Endothelial cell of umbilical vein (primary cell): ENCODE measurements at regions not wholly inside any gene's neighbourhood (a gene's known extent, or its start where the extent isn't known, plus 50 kb on each side); places are given as distances from the start of the nearest gene placed in this dataset.

Source experiments
- EZH2 ChIP-seq: IDR thresholded peaks from 2 replicates; pipeline ENCODE4 v1.6.1; 2012; ENCODE audit warnings: borderline replicate concordance, low read depth, mild to moderate bottlenecking, moderate library complexity, low read length, inconsistent platforms; ENCODE audit not compliant: severe bottlenecking
- GATA2 ChIP-seq: IDR thresholded peaks from 2 replicates; pipeline ENCODE4 v1.7.0; 2011; ENCODE audit warnings: low read depth, mild to moderate bottlenecking, moderate library complexity, mixed read lengths, low read length; ENCODE audit not compliant: insufficient read length, insufficient read depth
- MYC ChIP-seq: IDR thresholded peaks from one replicate; pipeline ENCODE4 v1.6.1; 2011; ENCODE audit warnings: mild to moderate bottlenecking, low read depth, low read length
- POLR2A ChIP-seq: IDR thresholded peaks from 2 replicates; pipeline ENCODE4 v1.6.1; 2012; ENCODE audit warnings: low read depth, mild to moderate bottlenecking, control low read depth, low read length
- POLR2AphosphoS5 ChIP-seq: IDR thresholded peaks from 2 replicates; pipeline ENCODE4 v1.6.1; 2012; ENCODE audit warnings: low read depth, mild to moderate bottlenecking, control low read depth, low read length, moderate library complexity; ENCODE audit not compliant: insufficient read depth
- TF ChIP-seq, protein P1 (sequence below), 2 donors: IDR thresholded peaks; 1 replicate in 1 of 2; 2 replicates in 1 of 2; pipeline ENCODE4 v1.5.1; 2011; ENCODE audit warnings: low read length in 2 of 2, mild to moderate bottlenecking in 2 of 2, moderate library complexity in 2 of 2, control low read depth in 1 of 2, inconsistent platforms in 1 of 2, low read depth in 1 of 2; ENCODE audit not compliant: insufficient read depth in 1 of 2; ENCODE audit errors: extremely low read depth in 1 of 2
- TF ChIP-seq, protein P2 (sequence below): IDR thresholded peaks from 2 replicates; pipeline ENCODE4 v1.6.1; 2011; ENCODE audit not compliant: insufficient read depth, insufficient read length

DNA sequence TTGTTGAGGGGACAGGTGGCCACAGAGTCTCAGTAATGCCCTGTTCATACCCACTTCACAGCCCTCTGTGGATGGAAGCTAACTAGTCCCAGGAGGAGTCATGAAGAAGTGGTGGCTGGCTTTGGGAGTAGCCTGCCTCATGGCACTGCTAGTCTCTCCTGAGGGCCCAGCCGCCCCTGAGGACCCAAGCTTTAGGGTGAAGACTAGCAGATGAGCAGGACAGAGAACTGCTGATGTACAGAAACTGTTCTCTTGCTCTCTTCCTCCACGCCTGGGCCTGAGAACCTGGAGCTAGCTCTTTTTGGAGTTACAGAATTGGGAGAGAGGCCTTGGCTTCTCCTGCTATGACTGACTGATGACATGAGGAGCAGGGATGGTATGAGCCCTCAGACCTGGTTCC is 99.2 kb downstream of the RAMP3 start:
- no peak for TF ChIP-seq POLR2A
- TF ChIP-seq, protein P1, sequence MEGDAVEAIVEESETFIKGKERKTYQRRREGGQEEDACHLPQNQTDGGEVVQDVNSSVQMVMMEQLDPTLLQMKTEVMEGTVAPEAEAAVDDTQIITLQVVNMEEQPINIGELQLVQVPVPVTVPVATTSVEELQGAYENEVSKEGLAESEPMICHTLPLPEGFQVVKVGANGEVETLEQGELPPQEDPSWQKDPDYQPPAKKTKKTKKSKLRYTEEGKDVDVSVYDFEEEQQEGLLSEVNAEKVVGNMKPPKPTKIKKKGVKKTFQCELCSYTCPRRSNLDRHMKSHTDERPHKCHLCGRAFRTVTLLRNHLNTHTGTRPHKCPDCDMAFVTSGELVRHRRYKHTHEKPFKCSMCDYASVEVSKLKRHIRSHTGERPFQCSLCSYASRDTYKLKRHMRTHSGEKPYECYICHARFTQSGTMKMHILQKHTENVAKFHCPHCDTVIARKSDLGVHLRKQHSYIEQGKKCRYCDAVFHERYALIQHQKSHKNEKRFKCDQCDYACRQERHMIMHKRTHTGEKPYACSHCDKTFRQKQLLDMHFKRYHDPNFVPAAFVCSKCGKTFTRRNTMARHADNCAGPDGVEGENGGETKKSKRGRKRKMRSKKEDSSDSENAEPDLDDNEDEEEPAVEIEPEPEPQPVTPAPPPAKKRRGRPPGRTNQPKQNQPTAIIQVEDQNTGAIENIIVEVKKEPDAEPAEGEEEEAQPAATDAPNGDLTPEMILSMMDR (IDR thresholded peaks at IDR 0.05; ENCODE audit: extremely low read depth in 1 of 2, insufficient read depth in 1 of 2, low read depth in 1 of 2, low read length in 2 of 2) = no peak
- TF ChIP-seq EZH2 = no peak
- TF ChIP-seq POLR2AphosphoS5 = no peak
- no peak for TF ChIP-seq MYC
- TF ChIP-seq GATA2 = no peak
- TF ChIP-seq, protein P2, sequence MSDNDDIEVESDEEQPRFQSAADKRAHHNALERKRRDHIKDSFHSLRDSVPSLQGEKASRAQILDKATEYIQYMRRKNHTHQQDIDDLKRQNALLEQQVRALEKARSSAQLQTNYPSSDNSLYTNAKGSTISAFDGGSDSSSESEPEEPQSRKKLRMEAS = no peak
